GM12878 (cell line): ENCODE measurements at regions not wholly inside any gene's neighbourhood (a gene's known extent, or its start where the extent isn't known, plus 50 kb on each side); places are given as distances from the start of the nearest gene placed in this dataset.

ENCODE experiments used
- BACH1 ChIP-seq: fragments of 450-650 bp; IDR thresholded peaks from 2 replicates; pipeline ENCODE4 v1.6.1; 2017; ENCODE audit warnings: mild to moderate bottlenecking, borderline replicate concordance
- EZH2 ChIP-seq: IDR thresholded peaks from 2 replicates; pipeline ENCODE4 v1.6.1; 2012; ENCODE audit warnings: low read depth, mild to moderate bottlenecking, control low read depth, inconsistent platforms, low read length, borderline replicate concordance; ENCODE audit not compliant: control insufficient read depth
- JUND ChIP-seq: IDR thresholded peaks from 2 replicates; pipeline ENCODE4 v1.6.1; 2012; ENCODE audit warnings: low read depth, mild to moderate bottlenecking, low read length, improper control_type of control experiment, moderate library complexity
- MXI1 ChIP-seq: fragments of 150-350 bp; IDR thresholded peaks from 2 replicates; pipeline ENCODE4 v1.6.1; 2011; ENCODE audit warnings: low read depth, mild to moderate bottlenecking, inconsistent platforms, low read length, improper control_type of control experiment
- YY1 ChIP-seq: IDR thresholded peaks from 2 replicates; pipeline ENCODE4 v1.6.1; 2011; ENCODE audit warnings: low read depth, mild to moderate bottlenecking, low read length
- ZBTB33 ChIP-seq: fragments of 450-650 bp; IDR thresholded peaks from 2 replicates; pipeline ENCODE4 v1.6.1; 2017; ENCODE audit warnings: mild to moderate bottlenecking
- TF ChIP-seq, protein P1 (sequence below), 3 experiments: IDR thresholded peaks in 2 of 3; conservative IDR thresholded peaks in 1 of 3; 2 replicates each; pipeline ENCODE4 v1.5.1; 2011; ENCODE audit warnings: low read depth in 3 of 3, low read length in 3 of 3, mild to moderate bottlenecking in 3 of 3, control low read depth in 2 of 3, moderate library complexity in 2 of 3, inconsistent platforms in 1 of 3, mixed read lengths in 1 of 3; ENCODE audit not compliant: control insufficient read depth in 2 of 3, insufficient read depth in 1 of 3; ENCODE audit errors: extremely low read depth in 1 of 3

DNA sequence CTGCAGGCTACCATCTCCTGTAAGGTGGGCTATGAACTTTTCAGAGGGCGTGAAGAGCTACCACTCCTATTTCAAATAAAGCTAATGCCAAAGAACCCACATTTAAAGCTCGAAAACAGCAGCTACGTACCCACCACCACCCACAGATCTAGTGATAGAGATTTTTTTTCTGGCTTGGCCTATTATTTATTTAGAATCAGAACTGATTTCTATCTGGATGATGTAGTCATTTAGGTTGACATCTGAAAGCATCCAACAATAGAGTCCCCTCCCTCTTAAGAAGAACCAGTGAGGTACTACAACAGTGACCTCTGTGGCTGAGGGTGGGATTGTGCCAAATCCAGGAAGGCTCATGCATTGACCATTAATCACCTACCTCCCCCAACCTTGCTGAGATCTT, 113.8 kb upstream of the ADO start:
- TF ChIP-seq EZH2: no peak
- TF ChIP-seq MXI1: no peak
- TF ChIP-seq, protein P1, sequence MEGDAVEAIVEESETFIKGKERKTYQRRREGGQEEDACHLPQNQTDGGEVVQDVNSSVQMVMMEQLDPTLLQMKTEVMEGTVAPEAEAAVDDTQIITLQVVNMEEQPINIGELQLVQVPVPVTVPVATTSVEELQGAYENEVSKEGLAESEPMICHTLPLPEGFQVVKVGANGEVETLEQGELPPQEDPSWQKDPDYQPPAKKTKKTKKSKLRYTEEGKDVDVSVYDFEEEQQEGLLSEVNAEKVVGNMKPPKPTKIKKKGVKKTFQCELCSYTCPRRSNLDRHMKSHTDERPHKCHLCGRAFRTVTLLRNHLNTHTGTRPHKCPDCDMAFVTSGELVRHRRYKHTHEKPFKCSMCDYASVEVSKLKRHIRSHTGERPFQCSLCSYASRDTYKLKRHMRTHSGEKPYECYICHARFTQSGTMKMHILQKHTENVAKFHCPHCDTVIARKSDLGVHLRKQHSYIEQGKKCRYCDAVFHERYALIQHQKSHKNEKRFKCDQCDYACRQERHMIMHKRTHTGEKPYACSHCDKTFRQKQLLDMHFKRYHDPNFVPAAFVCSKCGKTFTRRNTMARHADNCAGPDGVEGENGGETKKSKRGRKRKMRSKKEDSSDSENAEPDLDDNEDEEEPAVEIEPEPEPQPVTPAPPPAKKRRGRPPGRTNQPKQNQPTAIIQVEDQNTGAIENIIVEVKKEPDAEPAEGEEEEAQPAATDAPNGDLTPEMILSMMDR (IDR thresholded peaks at IDR 0.05 in 2 of 3, conservative IDR thresholded peaks at IDR 0.05 in 1 of 3; ENCODE audit: control insufficient read depth in 2 of 3, extremely low read depth in 1 of 3, insufficient read depth in 1 of 3, low read depth in 3 of 3, low read length in 3 of 3): 0 out of 6 replicates have a peak, but pooled peaks of 2 of the 3 experiments have one; percentile 18 to 22
- no peak for TF ChIP-seq YY1
- TF ChIP-seq BACH1: no peak
- TF ChIP-seq JUND: no peak
- no peak for TF ChIP-seq ZBTB33
